Choroid plexus epithelial cell (primary cell): ENCODE measurements at regions not wholly inside any gene's neighbourhood (a gene's known extent, or its start where the extent isn't known, plus 50 kb on each side); places are given as distances from the start of the nearest gene placed in this dataset.
A peak's percentile ranks its signal among the peaks of the same experiment; 100 is the strongest.

Experiments
- DNase-seq: peaks from one replicate; pipeline ENCODE4 v3.0.0-alpha.2; 2010; ENCODE audit warnings: low read depth
- H3K4me3 ChIP-seq: 2 replicates; pipeline ENCODE4 v1.5.1; 2011; ENCODE audit warnings: low read depth, mild to moderate bottlenecking, control low read depth, low read length, moderate library complexity
- CTCF ChIP-seq: conservative IDR thresholded peaks from 2 replicates; pipeline ENCODE4 v1.5.1; 2011; ENCODE audit warnings: low read depth, mild to moderate bottlenecking, control low read depth, inconsistent platforms, low read length, moderate library complexity

DNA sequence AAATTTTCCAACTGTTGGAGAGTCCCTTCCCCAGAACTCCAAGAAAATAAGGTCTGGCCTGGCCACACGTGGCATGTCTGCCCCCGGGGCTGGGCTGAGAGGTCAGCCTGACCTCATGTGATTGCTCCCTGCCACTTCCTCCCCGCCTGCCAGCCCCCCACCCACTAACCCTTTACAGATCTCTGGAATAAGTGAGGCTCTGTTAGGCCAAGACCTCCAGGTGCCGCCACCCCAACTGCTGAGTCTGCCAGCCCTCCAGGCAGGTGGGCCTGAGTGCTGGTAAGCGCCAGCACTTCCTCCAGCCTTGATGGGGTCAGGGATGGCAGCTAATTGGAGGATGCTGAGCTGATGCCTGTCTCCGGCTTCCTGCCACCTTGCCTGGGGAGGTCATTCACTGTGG is 658.4 kb downstream of the MED13L start:
- DNase-seq: no peak
- H3K4me3 ChIP-seq: no peak overlapping the region
- TF ChIP-seq CTCF: no peak

GRCh38 chr12:115618105-115618504 is 659.4 kb downstream of the MED13L start:
- DNase-seq: no peak
- TF ChIP-seq CTCF: no peak
- no peak overlapping the region for H3K4me3 ChIP-seq

DNA sequence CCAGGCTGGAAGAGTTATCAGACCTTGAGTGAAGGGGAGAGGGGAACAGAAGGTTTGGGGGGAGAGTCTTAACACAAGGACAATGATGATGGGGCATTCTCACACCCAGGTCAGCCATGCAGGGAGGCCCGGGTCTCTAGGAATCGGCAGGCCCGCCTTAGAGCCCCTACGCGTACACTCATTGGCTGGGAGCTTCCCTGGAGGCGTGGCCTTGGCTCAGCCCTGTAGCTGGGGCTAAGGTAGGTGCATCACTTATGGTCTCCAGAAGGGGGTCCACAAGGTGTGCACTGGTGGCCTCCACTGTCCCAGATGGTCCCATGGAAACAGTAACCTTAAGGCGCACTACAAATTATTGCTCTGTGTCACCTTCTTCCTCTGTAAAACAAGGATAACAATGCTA is 660.1 kb downstream of the MED13L start:
- TF ChIP-seq CTCF: no peak
- no peak overlapping the region for H3K4me3 ChIP-seq
- no peak for DNase-seq

DNA sequence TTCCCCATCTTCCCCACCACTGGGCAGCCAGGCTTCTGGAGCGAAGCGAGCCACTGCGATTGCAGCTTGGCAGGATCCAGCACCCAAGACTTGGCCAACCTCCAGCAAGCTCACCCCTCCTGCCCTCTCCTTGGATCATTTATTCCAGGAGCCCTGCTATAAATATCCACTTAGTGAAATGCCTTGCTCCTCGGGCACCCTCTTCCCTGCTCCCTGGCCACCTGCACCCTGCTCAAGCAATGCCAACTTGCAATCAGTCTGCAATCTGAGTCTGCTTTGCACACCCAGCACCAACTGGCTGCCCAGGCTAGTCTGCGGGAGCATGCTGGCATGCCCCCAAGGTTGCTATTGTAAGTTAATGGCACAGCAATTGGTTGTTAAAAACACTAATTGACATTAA is 666.0 kb downstream of the MED13L start:
- TF ChIP-seq CTCF: no peak
- no peak for DNase-seq
- no peak overlapping the region for H3K4me3 ChIP-seq

DNA sequence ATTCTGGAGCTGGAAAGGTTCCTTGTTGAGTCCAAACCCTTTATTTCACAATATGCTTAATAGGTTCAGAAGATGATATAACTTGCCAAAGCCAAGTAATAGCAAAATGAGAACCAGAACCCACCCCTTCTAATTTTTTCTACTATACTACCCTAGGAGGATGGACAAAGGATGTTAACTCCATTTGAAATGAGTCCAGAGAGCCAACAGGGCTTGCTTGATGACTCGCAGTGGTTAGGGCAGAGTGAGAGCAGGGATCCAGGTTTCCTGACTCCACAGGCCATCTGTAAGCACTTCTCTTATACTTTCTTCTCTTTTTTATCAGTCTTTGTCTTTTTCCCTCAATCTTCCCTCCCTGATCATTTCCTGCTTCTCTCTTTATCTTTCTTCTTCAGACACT is 668.1 kb downstream of the MED13L start:
- no peak for TF ChIP-seq CTCF
- no peak overlapping the region for H3K4me3 ChIP-seq
- peak; percentile 15 for DNase-seq

DNA sequence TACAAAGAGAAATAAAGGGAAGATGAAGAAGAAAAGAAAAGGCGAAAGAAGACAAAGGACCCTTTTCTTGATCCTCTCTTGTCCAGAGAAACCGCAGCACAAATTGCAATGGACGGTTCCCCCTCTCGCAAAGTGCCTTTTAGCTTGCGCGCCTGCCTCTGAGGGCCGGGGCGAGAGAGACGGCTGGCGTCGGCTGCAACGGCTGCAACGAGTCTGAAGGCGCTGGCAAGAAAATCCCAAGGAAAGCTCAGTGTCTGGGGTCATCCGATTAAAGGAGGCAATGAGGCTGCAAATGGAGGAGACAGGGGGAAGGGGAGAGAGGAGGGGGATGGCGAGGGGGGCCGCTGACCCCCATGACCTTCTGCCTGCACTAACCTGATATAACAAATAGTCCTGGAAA is 671.5 kb downstream of the MED13L start:
- TF ChIP-seq CTCF: no peak
- no peak for DNase-seq
- no peak overlapping the region for H3K4me3 ChIP-seq

DNA sequence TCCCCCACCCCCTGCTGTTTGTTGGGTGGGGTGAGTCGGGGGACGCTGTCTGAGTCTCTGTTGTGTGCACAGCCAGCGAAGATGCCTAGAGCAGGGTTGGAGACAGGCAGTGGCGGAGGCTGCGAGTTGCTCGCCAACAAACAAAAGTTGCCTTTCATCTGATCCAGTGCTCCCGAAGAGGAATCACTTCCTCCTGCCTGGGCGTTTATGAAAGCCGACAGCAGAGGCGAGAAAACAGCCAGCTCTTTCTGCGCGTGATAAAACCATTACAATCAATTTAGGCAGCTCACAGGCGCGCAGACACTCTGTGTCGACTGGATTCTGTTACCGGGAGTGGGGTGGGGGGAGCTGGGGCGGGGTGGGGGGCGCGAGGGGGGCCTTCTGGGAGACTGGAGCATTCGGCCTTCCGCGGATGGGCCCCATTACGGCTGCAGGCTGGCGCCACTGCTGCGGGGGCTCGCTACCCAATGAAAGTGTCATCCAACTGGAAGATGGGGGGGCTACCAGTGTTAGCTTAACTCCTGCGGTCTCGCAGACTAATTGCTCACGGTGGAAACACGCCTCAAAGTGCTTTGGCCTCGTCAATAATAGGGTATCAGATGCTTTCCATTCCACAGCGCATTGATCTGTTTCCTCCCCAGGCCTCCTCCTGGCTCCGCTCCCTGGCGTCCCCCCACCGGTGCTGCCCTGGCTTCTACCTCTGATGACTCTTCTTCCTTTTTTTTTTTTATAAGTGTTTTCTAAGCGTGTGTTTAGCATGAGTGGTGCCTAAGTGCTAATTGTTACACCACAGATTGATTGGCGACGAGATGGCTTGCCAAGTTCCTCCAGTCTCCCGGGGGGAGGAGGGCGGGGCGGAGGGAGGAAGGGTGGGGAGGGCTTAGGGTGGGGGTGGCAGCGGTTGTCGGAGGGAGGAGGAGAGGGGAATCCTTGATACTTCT is 678.4 kb downstream of the MED13L start:
- peak; percentile 25 for DNase-seq
- H3K4me3 ChIP-seq: peak overlapping the region; percentile 35
- TF ChIP-seq CTCF: no peak
